ENCODE measurements at regions not wholly inside any gene's neighbourhood (a gene's known extent, or its start where the extent isn't known, plus 50 kb on each side); places are given as distances from the start of the nearest gene placed in this dataset.

- intact Hi-C loops (cut with DNase I) = no loop called here
- Histone ChIP-seq H3K27ac (no peak overlapping the region), H3K9me3 (no peaks in the 10 kb centered on the region), H3K36me3 (no peaks in the 10 kb centered on the region), H3K4me1 (no peaks in the 10 kb centered on the region), H3K27me3 (no peaks in the 10 kb centered on the region), H3K4me3 (no peak overlapping the region)
- no peak for DNase-seq (ENCODE audit: extremely low spot score in 2 of 2)
- TF ChIP-seq POLR2A (IDR thresholded peaks at IDR 0.05) (no peak), POLR2AphosphoS5 (IDR thresholded peaks at IDR 0.05; ENCODE audit: insufficient read depth in 1 of 2, low read depth in 1 of 2) (no peak), CTCF (IDR thresholded peaks at IDR 0.05) (no peak)
Measured at GRCh38 chr17:71176928-71177443, 943.8 kb upstream of the SOX9 start.

- intact Hi-C loops (cut with DNase I) = no loop called here
- DNase-seq (ENCODE audit: extremely low spot score in 2 of 2) = no peak
- no peak for TF ChIP-seq POLR2A (IDR thresholded peaks at IDR 0.05)
- TF ChIP-seq CTCF (IDR thresholded peaks at IDR 0.05) = no peak
- no peak for TF ChIP-seq POLR2AphosphoS5 (IDR thresholded peaks at IDR 0.05; ENCODE audit: insufficient read depth in 1 of 2, low read depth in 1 of 2)
Measured at GRCh38 chr17:71180801-71181385, 939.9 kb upstream of the SOX9 start.

GRCh38 chr17:71183066-71183660, 937.7 kb upstream of the SOX9 start:
- intact Hi-C loops (cut with DNase I) = no loop called here

More at GRCh38 chr17:71180801-71181385, 939.9 kb upstream of the SOX9 start:
- Histone ChIP-seq H3K27ac (no peak overlapping the region), H3K27me3 (no peaks in the 10 kb centered on the region), H3K4me3 (no peak overlapping the region), H3K9me3 (no peaks in the 10 kb centered on the region), H3K36me3 (no peaks in the 10 kb centered on the region), H3K4me1 (no peaks in the 10 kb centered on the region)

GRCh38 chr17:71184716-71185115, 936.1 kb upstream of the SOX9 start:
- Histone ChIP-seq H3K27me3 (no peaks in the 10 kb centered on the region), H3K27ac (no peak overlapping the region), H3K36me3 (no peaks in the 10 kb centered on the region), H3K4me3 (no peak overlapping the region), H3K4me1 (no peaks in the 10 kb centered on the region), H3K9me3 (no peaks in the 10 kb centered on the region)
- intact Hi-C loops (cut with DNase I) = no loop called here
- no peak for DNase-seq (ENCODE audit: extremely low spot score in 2 of 2)
- TF ChIP-seq POLR2AphosphoS5 (IDR thresholded peaks at IDR 0.05; ENCODE audit: insufficient read depth in 1 of 2, low read depth in 1 of 2) (no peak), CTCF (IDR thresholded peaks at IDR 0.05) (no peak), POLR2A (IDR thresholded peaks at IDR 0.05) (no peak)

More at GRCh38 chr17:71183066-71183660, 937.7 kb upstream of the SOX9 start:
- Histone ChIP-seq H3K36me3 (no peaks in the 10 kb centered on the region), H3K27ac (no peak overlapping the region), H3K9me3 (no peaks in the 10 kb centered on the region), H3K4me1 (no peaks in the 10 kb centered on the region), H3K27me3 (no peaks in the 10 kb centered on the region), H3K4me3 (no peak overlapping the region)
- TF ChIP-seq CTCF (IDR thresholded peaks at IDR 0.05) = no peak
- TF ChIP-seq POLR2A (IDR thresholded peaks at IDR 0.05) = no peak
- TF ChIP-seq POLR2AphosphoS5 (IDR thresholded peaks at IDR 0.05; ENCODE audit: insufficient read depth in 1 of 2, low read depth in 1 of 2) = no peak
- DNase-seq (ENCODE audit: extremely low spot score in 2 of 2) = no peak

All from vagina (tissue), 2 donors.